Activated CD8-positive, alpha-beta T cell treated with anti-CD3 and anti-CD28 coated beads, Interleukin-2, amount 10 ng/mL, durations not matched to agents 7 days and 5 days (primary cell): ENCODE measurements at regions not wholly inside any gene's neighbourhood (a gene's known extent, or its start where the extent isn't known, plus 50 kb on each side); places are given as distances from the start of the nearest gene placed in this dataset.

Experiments
- ATAC-seq: fragments of 150-1000 bp; cut with Tn5 transposase; one replicate; pipeline ENCODE4 v1.10.0; 2021; ENCODE audit warnings: moderate library complexity
- CTCF ChIA-PET: fragments of 350-600 bp; sonication (Branson Sonifier 250); formaldehyde crosslinking; loops from one replicate; lab custom pipeline; 2021; ENCODE audit warnings: antibody characterized with exemption; lab: Charles Lee
- POLR2A ChIA-PET: fragments of 350-600 bp; sonication (Branson Sonifier 250); formaldehyde crosslinking; loops from one replicate; lab custom pipeline; 2021; ENCODE audit warnings: antibody characterized with exemption; lab: Charles Lee
- DNase-seq: peaks from one replicate; pipeline ENCODE4 v3.0.0-alpha.2; 2020
- H3K27ac Mint-ChIP-seq: one replicate; pipeline ENCODE4 v1.8.0; 2021; ENCODE audit warnings: mild to moderate bottlenecking, mixed read lengths
- H3K27me3 Mint-ChIP-seq: one replicate; pipeline ENCODE4 v1.8.0; 2021; ENCODE audit warnings: low read depth, mixed read lengths
- H3K36me3 Mint-ChIP-seq: one replicate; pipeline ENCODE4 v1.8.0; 2021; ENCODE audit warnings: low read depth, mixed read lengths
- H3K4me1 Mint-ChIP-seq: one replicate; pipeline ENCODE4 v1.8.0; 2021; ENCODE audit warnings: low read depth, mixed read lengths
- H3K4me3 Mint-ChIP-seq: one replicate; pipeline ENCODE4 v1.8.0; 2021; ENCODE audit warnings: mild to moderate bottlenecking, mixed read lengths
- H3K9me3 Mint-ChIP-seq: one replicate; pipeline ENCODE4 v1.8.0; 2022; ENCODE audit warnings: mixed read lengths; ENCODE audit not compliant: insufficient read depth

GRCh38 chr9:95607507-95607906 is 90.7 kb upstream of the PTCH1 start:
- Mint-ChIP-seq H3K9me3 (no peaks in the 10 kb centered on the region), H3K4me1 (no peaks in the 10 kb centered on the region), H3K27ac (no peak overlapping the region), H3K27me3 (no peaks in the 10 kb centered on the region), H3K36me3 (no peaks in the 10 kb centered on the region), H3K4me3 (no peak overlapping the region)
- ATAC-seq (no peak), DNase-seq (no peak)
- POLR2A ChIA-PET, result no interaction called here
- CTCF ChIA-PET, result no interaction called here

GRCh38 chr9:95606489-95607350 is 89.9 kb upstream of the PTCH1 start:
- CTCF ChIA-PET, result no interaction called here

GRCh38 chr9:95605816-95606488 is 89.2 kb upstream of the PTCH1 start:
- Mint-ChIP-seq H3K4me3 (no peak overlapping the region), H3K27me3 (no peaks in the 10 kb centered on the region), H3K4me1 (no peaks in the 10 kb centered on the region), H3K36me3 (no peaks in the 10 kb centered on the region), H3K27ac (no peak overlapping the region), H3K9me3 (no peaks in the 10 kb centered on the region)
- DNase-seq (no peak), ATAC-seq (no peak)
- CTCF ChIA-PET, result no interaction called here
- POLR2A ChIA-PET, result no interaction called here

More at GRCh38 chr9:95606489-95607350, 89.9 kb upstream of the PTCH1 start:
- POLR2A ChIA-PET, result no interaction called here
- H3K27ac Mint-ChIP-seq, result no peak overlapping the region
- H3K27me3 Mint-ChIP-seq, result no peaks in the 10 kb centered on the region
- H3K4me1 Mint-ChIP-seq, result no peaks in the 10 kb centered on the region
- ATAC-seq, result no peak
- no peaks in the 10 kb centered on the region for H3K9me3 Mint-ChIP-seq
- no peaks in the 10 kb centered on the region for H3K36me3 Mint-ChIP-seq
- no peak overlapping the region for H3K4me3 Mint-ChIP-seq
- no peak for DNase-seq

GRCh38 chr9:95605101-95605500 is 88.3 kb upstream of the PTCH1 start:
- no peaks in the 10 kb centered on the region for H3K27me3 Mint-ChIP-seq
- DNase-seq (no peak), ATAC-seq (no peak)
- H3K27ac Mint-ChIP-seq, result no peak overlapping the region
- POLR2A ChIA-PET, result no interaction called here
- H3K4me3 Mint-ChIP-seq, result no peak overlapping the region
- H3K4me1 Mint-ChIP-seq, result no peaks in the 10 kb centered on the region
- no peaks in the 10 kb centered on the region for H3K36me3 Mint-ChIP-seq
- CTCF ChIA-PET, result no interaction called here
- H3K9me3 Mint-ChIP-seq, result no peaks in the 10 kb centered on the region

GRCh38 chr9:95598236-95598635 is 81.5 kb upstream of the PTCH1 start:
- H3K27me3 Mint-ChIP-seq, result peaks cover 5% of the 10 kb centered on the region
- POLR2A ChIA-PET, result no interaction called here
- H3K4me3 Mint-ChIP-seq, result no peak overlapping the region

GRCh38 chr9:95595721-95596295 is 79.0 kb upstream of the PTCH1 start:
- Mint-ChIP-seq H3K4me3 (no peak overlapping the region), H3K4me1 (no peaks in the 10 kb centered on the region), H3K36me3 (no peaks in the 10 kb centered on the region), H3K27me3 (peaks cover 8% of the 10 kb centered on the region), H3K27ac (no peak overlapping the region), H3K9me3 (no peaks in the 10 kb centered on the region)
- ATAC-seq (no peak), DNase-seq (no peak)
- CTCF ChIA-PET, result no interaction called here
- POLR2A ChIA-PET, result no interaction called here

More at GRCh38 chr9:95598236-95598635, 81.5 kb upstream of the PTCH1 start:
- H3K9me3 Mint-ChIP-seq, result no peaks in the 10 kb centered on the region
- no peak overlapping the region for H3K27ac Mint-ChIP-seq
- DNase-seq, result no peak
- no peak for ATAC-seq
- CTCF ChIA-PET, result no interaction called here
- no peaks in the 10 kb centered on the region for H3K36me3 Mint-ChIP-seq
- H3K4me1 Mint-ChIP-seq, result no peaks in the 10 kb centered on the region

- no peaks in the 10 kb centered on the region for H3K9me3 Mint-ChIP-seq
These were observed 76.2 kb upstream of the PTCH1 start for GRCh38 chr9:95592931-95593330.

GRCh38 chr9:95588724-95589588 is 72.2 kb upstream of the PTCH1 start:
- no peaks in the 10 kb centered on the region for H3K36me3 Mint-ChIP-seq
- ChIA-PET POLR2A (interaction anchor here (0.6 kb wide), 1 partner anchor 19 kb away, joined by 3 read pairs; no protein-coding TSS in a partner anchor), CTCF (no interaction called here)
- H3K27me3 Mint-ChIP-seq, result peaks cover 17% of the 10 kb centered on the region
- H3K9me3 Mint-ChIP-seq, result no peaks in the 10 kb centered on the region
- no peaks in the 10 kb centered on the region for H3K4me1 Mint-ChIP-seq
- H3K27ac Mint-ChIP-seq, result no peak overlapping the region
- ATAC-seq (no peak), DNase-seq (no peak)
- no peak overlapping the region for H3K4me3 Mint-ChIP-seq

More at GRCh38 chr9:95592931-95593330, 76.2 kb upstream of the PTCH1 start:
- ChIA-PET CTCF (no interaction called here), POLR2A (no interaction called here)
- DNase-seq (no peak), ATAC-seq (no peak)
- H3K4me1 Mint-ChIP-seq, result no peaks in the 10 kb centered on the region
- H3K36me3 Mint-ChIP-seq, result no peaks in the 10 kb centered on the region
- no peak overlapping the region for H3K27ac Mint-ChIP-seq
- peaks cover 14% of the 10 kb centered on the region for H3K27me3 Mint-ChIP-seq
- no peak overlapping the region for H3K4me3 Mint-ChIP-seq

- Mint-ChIP-seq H3K4me3 (no peak overlapping the region), H3K36me3 (no peaks in the 10 kb centered on the region), H3K27ac (no peak overlapping the region), H3K27me3 (peaks cover 17% of the 10 kb centered on the region), H3K9me3 (no peaks in the 10 kb centered on the region), H3K4me1 (no peaks in the 10 kb centered on the region)
- no peak for ATAC-seq
- POLR2A ChIA-PET, result no interaction called here
- CTCF ChIA-PET, result no interaction called here
- DNase-seq, result no peak
These were observed 70.5 kb upstream of the PTCH1 start for GRCh38 chr9:95587021-95587964.

GRCh38 chr9:95586326-95586725 is 69.6 kb upstream of the PTCH1 start:
- Mint-ChIP-seq H3K4me1 (no peaks in the 10 kb centered on the region), H3K9me3 (no peaks in the 10 kb centered on the region), H3K4me3 (no peak overlapping the region), H3K27me3 (peaks cover 13% of the 10 kb centered on the region), H3K36me3 (no peaks in the 10 kb centered on the region), H3K27ac (no peak overlapping the region)
- ChIA-PET CTCF (no interaction called here), POLR2A (no interaction called here)
- ATAC-seq (no peak), DNase-seq (no peak)

- Mint-ChIP-seq H3K36me3 (no peaks in the 10 kb centered on the region), H3K4me3 (no peak overlapping the region), H3K27me3 (peaks cover 13% of the 10 kb centered on the region), H3K9me3 (no peaks in the 10 kb centered on the region), H3K27ac (no peak overlapping the region), H3K4me1 (no peaks in the 10 kb centered on the region)
- POLR2A ChIA-PET, result no interaction called here
- no peak for ATAC-seq
- CTCF ChIA-PET, result no interaction called here
- DNase-seq, result no peak
These were observed 69.1 kb upstream of the PTCH1 start for GRCh38 chr9:95585824-95586223.
